ENCODE measurements at regions not wholly inside any gene's neighbourhood (a gene's known extent, or its start where the extent isn't known, plus 50 kb on each side); places are given as distances from the start of the nearest gene placed in this dataset.

DNA sequence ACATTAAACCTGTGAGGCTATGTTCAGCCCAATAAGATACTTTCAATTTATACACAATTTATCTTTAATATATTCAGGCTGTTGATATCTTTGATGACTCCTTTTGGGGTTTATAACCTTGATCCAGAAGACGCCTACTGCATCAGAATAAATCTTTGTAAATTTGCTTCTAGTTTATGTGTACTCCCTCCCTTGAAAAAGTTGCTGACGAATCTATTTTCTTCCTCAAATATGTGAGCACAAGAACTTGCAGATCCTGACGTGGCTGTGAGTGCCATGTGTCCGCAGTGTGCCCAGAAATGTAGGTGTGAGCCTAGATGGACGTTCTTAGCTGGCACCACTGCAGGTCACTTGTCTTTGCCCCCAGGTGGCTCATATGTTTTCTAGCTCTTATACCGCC lies 60.6 kb upstream of the TPP2 start:
- TF ChIP-seq HDGF (IDR thresholded peaks at IDR 0.05; ENCODE audit: borderline replicate concordance) (no peak), FOXM1 (IDR thresholded peaks at IDR 0.05; ENCODE audit: borderline replicate concordance) (no peak), BHLHE40 (IDR thresholded peaks at IDR 0.05; ENCODE audit: borderline replicate concordance) (no peak), SP1 (IDR thresholded peaks at IDR 0.05) (no peak), NFRKB (IDR thresholded peaks at IDR 0.05) (no peak), SUZ12 (IDR thresholded peaks at IDR 0.05) (no peak), CTBP1 (IDR thresholded peaks at IDR 0.05; ENCODE audit: borderline replicate concordance) (no peak), FOXK2 (IDR thresholded peaks at IDR 0.05) (no peak), FOXA1 (IDR thresholded peaks at IDR 0.05) (no peak), L3MBTL2 (conservative IDR thresholded peaks at IDR 0.05) (no peak), ARNT (IDR thresholded peaks at IDR 0.05) (no peak), ZNF384 (IDR thresholded peaks at IDR 0.05) (no peak), LEF1 (IDR thresholded peaks at IDR 0.05; ENCODE audit: borderline replicate concordance) (no peak)
